Keratinocyte (primary cell): ENCODE measurements at regions not wholly inside any gene's neighbourhood (a gene's known extent, or its start where the extent isn't known, plus 50 kb on each side); places are given as distances from the start of the nearest gene placed in this dataset.

Source experiments
- EZH2 ChIP-seq: IDR thresholded peaks from one replicate; pipeline ENCODE4 v1.6.1; 2012; ENCODE audit warnings: inconsistent platforms, mild to moderate bottlenecking, low read length, moderate library complexity
- TF ChIP-seq, protein P1 (sequence below), 3 experiments: IDR thresholded peaks in 1 of 3; conservative IDR thresholded peaks in 1 of 3; optimal IDR thresholded peaks in 1 of 3; 2 replicates in 2 of 3; 3 replicates in 1 of 3; pipeline versions ENCODE3 to v1.5.1; 2011; ENCODE audit warnings: low read length in 3 of 3, mild to moderate bottlenecking in 3 of 3, moderate library complexity in 2 of 3, control low read depth in 1 of 3, inconsistent platforms in 1 of 3; ENCODE audit not compliant: insufficient read depth in 2 of 3; ENCODE audit errors: extremely low read depth in 1 of 3

GRCh38 chr13:62702502-62702901 lies 1286.9 kb upstream of the PCDH20 start:
- TF ChIP-seq, protein P1, sequence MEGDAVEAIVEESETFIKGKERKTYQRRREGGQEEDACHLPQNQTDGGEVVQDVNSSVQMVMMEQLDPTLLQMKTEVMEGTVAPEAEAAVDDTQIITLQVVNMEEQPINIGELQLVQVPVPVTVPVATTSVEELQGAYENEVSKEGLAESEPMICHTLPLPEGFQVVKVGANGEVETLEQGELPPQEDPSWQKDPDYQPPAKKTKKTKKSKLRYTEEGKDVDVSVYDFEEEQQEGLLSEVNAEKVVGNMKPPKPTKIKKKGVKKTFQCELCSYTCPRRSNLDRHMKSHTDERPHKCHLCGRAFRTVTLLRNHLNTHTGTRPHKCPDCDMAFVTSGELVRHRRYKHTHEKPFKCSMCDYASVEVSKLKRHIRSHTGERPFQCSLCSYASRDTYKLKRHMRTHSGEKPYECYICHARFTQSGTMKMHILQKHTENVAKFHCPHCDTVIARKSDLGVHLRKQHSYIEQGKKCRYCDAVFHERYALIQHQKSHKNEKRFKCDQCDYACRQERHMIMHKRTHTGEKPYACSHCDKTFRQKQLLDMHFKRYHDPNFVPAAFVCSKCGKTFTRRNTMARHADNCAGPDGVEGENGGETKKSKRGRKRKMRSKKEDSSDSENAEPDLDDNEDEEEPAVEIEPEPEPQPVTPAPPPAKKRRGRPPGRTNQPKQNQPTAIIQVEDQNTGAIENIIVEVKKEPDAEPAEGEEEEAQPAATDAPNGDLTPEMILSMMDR (optimal IDR thresholded peaks at IDR 0.05 in 1 of 3, IDR thresholded peaks at IDR 0.05 in 1 of 3, conservative IDR thresholded peaks at IDR 0.05 in 1 of 3; ENCODE audit: extremely low read depth in 1 of 3, insufficient read depth in 2 of 3, low read length in 3 of 3): no peak
- TF ChIP-seq EZH2: no peak
